ENCODE measurements at regions not wholly inside any gene's neighbourhood (a gene's known extent, or its start where the extent isn't known, plus 50 kb on each side); places are given as distances from the start of the nearest gene placed in this dataset.

GRCh38 chr4:116899561-116899960, 185.8 kb downstream of the TRAM1L1 start:
- no peak for DNase-seq (ENCODE audit: low spot score in 2 of 2)
- Histone ChIP-seq H3K4me3 (no peak overlapping the region), H3K9me3 (no peaks in the 10 kb centered on the region), H3K27ac (no peak overlapping the region), H3K36me3 (no peaks in the 10 kb centered on the region), H3K4me1 (no peaks in the 10 kb centered on the region), H3K27me3 (no peaks in the 10 kb centered on the region)
- 92 to 94% methylated on average over 1 of the region's 1 CpG for WGBS, 2 donors
- TF ChIP-seq POLR2A (IDR thresholded peaks at IDR 0.05) (no peak), EP300 (IDR thresholded peaks at IDR 0.05) (no peak), CTCF (IDR thresholded peaks at IDR 0.05) (no peak)

- H3K9me3 ChIP-seq = no peaks in the 10 kb centered on the region
- no peak overlapping the region for H3K27ac ChIP-seq
- H3K4me1 ChIP-seq = no peaks in the 10 kb centered on the region
- no peak for DNase-seq (ENCODE audit: low spot score in 2 of 2)
- no peak overlapping the region for H3K4me3 ChIP-seq
- no peak for TF ChIP-seq EP300 (IDR thresholded peaks at IDR 0.05)
- no peaks in the 10 kb centered on the region for H3K36me3 ChIP-seq
- no peaks in the 10 kb centered on the region for H3K27me3 ChIP-seq
These were observed 199.8 kb downstream of the TRAM1L1 start for GRCh38 chr4:116885579-116885978.

GRCh38 chr4:116882503-116882902, 202.9 kb downstream of the TRAM1L1 start:
- 88 to 90% methylated on average over 3 of the region's 3 CpGs for WGBS, 2 donors
- H3K4me1 ChIP-seq = no peaks in the 10 kb centered on the region
- no peak overlapping the region for H3K4me3 ChIP-seq
- H3K27ac ChIP-seq = no peak overlapping the region
- H3K27me3 ChIP-seq = no peaks in the 10 kb centered on the region
- no peaks in the 10 kb centered on the region for H3K9me3 ChIP-seq
- no peak for DNase-seq (ENCODE audit: low spot score in 2 of 2)
- TF ChIP-seq CTCF (IDR thresholded peaks at IDR 0.05) = no peak
- no peak for TF ChIP-seq POLR2A (IDR thresholded peaks at IDR 0.05)
- no peak for TF ChIP-seq EP300 (IDR thresholded peaks at IDR 0.05)
- no peaks in the 10 kb centered on the region for H3K36me3 ChIP-seq

- H3K27me3 ChIP-seq = no peaks in the 10 kb centered on the region
- 50 to 56% methylated on average over 1 of the region's 1 CpG for WGBS, 2 donors
- no peak for TF ChIP-seq POLR2A (IDR thresholded peaks at IDR 0.05)
- TF ChIP-seq CTCF (IDR thresholded peaks at IDR 0.05) = no peak
- TF ChIP-seq EP300 (IDR thresholded peaks at IDR 0.05) = no peak
- H3K36me3 ChIP-seq = no peaks in the 10 kb centered on the region
- no peak overlapping the region for H3K4me3 ChIP-seq
- no peak overlapping the region for H3K27ac ChIP-seq
- H3K4me1 ChIP-seq = no peaks in the 10 kb centered on the region
- no peaks in the 10 kb centered on the region for H3K9me3 ChIP-seq
- no peak for DNase-seq (ENCODE audit: low spot score in 2 of 2)
These were observed 204.3 kb downstream of the TRAM1L1 start for GRCh38 chr4:116881077-116881476.

- H3K4me1 ChIP-seq = no peaks in the 10 kb centered on the region
- no peaks in the 10 kb centered on the region for H3K27me3 ChIP-seq
- H3K27ac ChIP-seq = no peak overlapping the region
- DNase-seq (ENCODE audit: low spot score in 2 of 2) = no peak
- no peak overlapping the region for H3K4me3 ChIP-seq
- 59 to 64% methylated on average over 1 of the region's 1 CpG for WGBS, 2 donors
- no peaks in the 10 kb centered on the region for H3K9me3 ChIP-seq
- no peaks in the 10 kb centered on the region for H3K36me3 ChIP-seq
- TF ChIP-seq CTCF (IDR thresholded peaks at IDR 0.05) (no peak), EP300 (IDR thresholded peaks at IDR 0.05) (no peak), POLR2A (IDR thresholded peaks at IDR 0.05) (no peak)
These were observed 204.8 kb downstream of the TRAM1L1 start for GRCh38 chr4:116880625-116881024.

- no peak for TF ChIP-seq CTCF (IDR thresholded peaks at IDR 0.05)
- DNase-seq (ENCODE audit: low spot score in 2 of 2) = no peak
- no peaks in the 10 kb centered on the region for H3K9me3 ChIP-seq
These were observed 207.1 kb downstream of the TRAM1L1 start for GRCh38 chr4:116878280-116878679.

More at GRCh38 chr4:116878280-116878679, 207.1 kb downstream of the TRAM1L1 start:
- H3K27ac ChIP-seq = no peak overlapping the region
- no peak overlapping the region for H3K4me3 ChIP-seq
- no peaks in the 10 kb centered on the region for H3K27me3 ChIP-seq
- H3K36me3 ChIP-seq = no peaks in the 10 kb centered on the region
- H3K4me1 ChIP-seq = no peaks in the 10 kb centered on the region

Data from tibial nerve (tissue), 4 donors.